OCI-LY7 (cell line): ENCODE measurements at regions not wholly inside any gene's neighbourhood (a gene's known extent, or its start where the extent isn't known, plus 50 kb on each side); places are given as distances from the start of the nearest gene placed in this dataset.
A peak's percentile ranks its signal among the peaks of the same experiment; 100 is the strongest.
"Not testable (repeated sequence)": the region's sequence is repeated elsewhere in the genome, so short reads cannot be mapped to it uniquely, and the experiment has no call there.

Experiments
- BruUV-seq: library from RNA; stranded (reverse); fragments of 400-500 nt; replicated peaks from 2 replicates; lab custom pipeline; 2021; lab: Mats Ljungman, UMichigan
- CTCF ChIA-PET: fragments of 300-600 bp; sonication (Branson Sonifier 250); formaldehyde crosslinking; loops from one replicate; lab custom pipeline; 2022; ENCODE audit warnings: antibody characterized with exemption; ENCODE audit not compliant: unreplicated experiment; lab: Charles Lee
- POLR2A ChIA-PET: fragments of 300-600 bp; sonication (Branson Sonifier 250); formaldehyde crosslinking; loops from one replicate; lab custom pipeline; 2022; ENCODE audit warnings: antibody characterized with exemption; lab: Charles Lee
- DNase-seq: peaks from one replicate; pipeline ENCODE4 v3.0.0-alpha.2; 2015; ENCODE audit warnings: low spot score
- H2AFZ ChIP-seq: fragments of 200-600 bp; sonication (generic), shearing (Covaris generic); 2 replicates; pipeline ENCODE4 v1.6.1; 2014; ENCODE audit warnings: mild to moderate bottlenecking, antibody characterized with exemption, low read length, moderate library complexity
- H3K27ac ChIP-seq: fragments of 200-600 bp; sonication (generic); 2 replicates; pipeline ENCODE4 v1.5.1; 2014; ENCODE audit warnings: mixed run types, low read depth, mild to moderate bottlenecking, moderate library complexity, low read length, inconsistent platforms; ENCODE audit not compliant: poor library complexity, severe bottlenecking
- H3K36me3 ChIP-seq: fragments of 200-600 bp; sonication (generic); 2 replicates; pipeline ENCODE4 v1.6.1; 2014; ENCODE audit warnings: mild to moderate bottlenecking, antibody characterized with exemption, low read length, moderate library complexity, mixed read lengths; ENCODE audit not compliant: insufficient read depth
- H3K4me1 ChIP-seq: fragments of 200-600 bp; sonication (generic); 2 replicates; pipeline ENCODE4 v1.5.1; 2014; ENCODE audit warnings: mild to moderate bottlenecking, low read length; ENCODE audit not compliant: insufficient read depth, poor library complexity, severe bottlenecking
- H3K4me2 ChIP-seq: fragments of 200-600 bp; sonication (generic); 2 replicates; pipeline ENCODE4 v1.6.1; 2014; ENCODE audit warnings: mild to moderate bottlenecking, low read length
- H3K4me3 ChIP-seq: fragments of 200-600 bp; sonication (generic); 2 replicates; pipeline ENCODE4 v1.5.1; 2014; ENCODE audit warnings: mild to moderate bottlenecking, low read depth, low read length; ENCODE audit not compliant: poor library complexity, severe bottlenecking
- H3K79me2 ChIP-seq: fragments of 200-600 bp; sonication (generic); 2 replicates; pipeline ENCODE4 v1.6.1; 2016; ENCODE audit warnings: low read depth, mild to moderate bottlenecking, low read length, moderate library complexity, mixed read lengths; ENCODE audit not compliant: insufficient read depth
- H3K9me2 ChIP-seq: fragments of 200-600 bp; sonication (generic); 2 replicates; pipeline ENCODE4 v1.6.1; 2016; ENCODE audit warnings: mild to moderate bottlenecking, low read length, mixed read lengths; ENCODE audit not compliant: insufficient read depth
- H3K9me3 ChIP-seq: fragments of 200-600 bp; sonication (generic); 2 replicates; pipeline ENCODE4 v1.6.1; 2014; ENCODE audit warnings: mild to moderate bottlenecking, mixed run types, low read length, mixed read lengths
- H4K20me1 ChIP-seq: fragments of 200-600 bp; sonication (generic); 2 replicates; pipeline ENCODE4 v1.6.1; 2014; ENCODE audit warnings: mild to moderate bottlenecking, antibody characterized with exemption, low read length, moderate library complexity, mixed read lengths; ENCODE audit not compliant: insufficient read depth
- CTCF ChIP-seq: fragments of 200-600 bp; sonication (generic); conservative IDR thresholded peaks from 2 replicates; pipeline ENCODE4 v1.5.1; 2014; ENCODE audit warnings: mild to moderate bottlenecking, antibody characterized with exemption, low read length, moderate library complexity, mixed read lengths
- intact Hi-C: fragments of 100-400 bp; cut with micrococcal nuclease; formaldehyde crosslinking; loops from one replicate; pipeline ENCODE4 v1.10.0; 2022; ENCODE audit not compliant: unreplicated experiment

DNA sequence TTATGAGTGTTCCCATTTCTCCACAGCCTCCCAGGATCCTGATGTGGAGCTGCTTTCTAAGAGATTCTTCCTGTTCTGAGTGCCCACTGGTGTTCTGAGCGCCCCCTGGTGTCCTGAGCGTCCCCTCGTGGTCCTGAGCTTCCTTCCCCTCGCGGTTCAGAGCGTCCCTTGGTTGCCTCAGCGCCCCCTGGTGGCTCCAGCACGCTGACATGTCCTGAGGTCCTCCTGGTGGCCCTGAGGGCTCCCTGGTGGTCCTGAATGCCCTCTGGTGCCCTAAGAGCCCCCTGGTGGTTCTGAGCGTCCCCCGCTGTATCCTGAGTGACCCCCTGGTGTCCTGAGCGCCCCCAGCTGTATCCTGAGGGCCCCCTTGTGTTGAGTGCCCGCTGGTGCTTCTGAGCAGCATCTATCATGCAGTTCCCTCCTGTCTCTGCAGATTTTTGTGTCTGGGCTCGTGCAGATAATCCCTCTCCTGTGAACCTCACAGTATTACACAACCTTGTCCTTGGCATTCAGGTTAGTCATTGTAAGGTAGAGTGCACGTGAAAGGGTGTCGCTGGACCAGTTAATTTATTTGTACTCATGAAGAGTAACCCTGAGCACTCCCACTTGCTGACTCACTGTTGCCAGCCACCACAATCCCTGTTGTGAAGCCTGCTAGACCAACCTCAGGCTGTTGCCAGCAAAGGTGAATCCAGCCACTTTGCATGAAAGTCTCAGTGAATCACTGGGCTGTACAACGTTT is 1214.9 kb downstream of the TMEM121 start:
- Histone ChIP-seq H2AFZ (peak overlapping the region; percentile 35; the same call in 1 of the 2 replicates), H3K4me2 (peak overlapping the region; percentile 39; the same call in 1 of the 2 replicates), H3K27ac (peak overlapping the region; percentile 62), H3K4me1 (peaks cover 27% of the 10 kb centered on the region)
- H3K9me3 ChIP-seq, H3K36me3 ChIP-seq, H3K4me3 ChIP-seq, BruUV-seq, intact Hi-C loops, H3K79me2 ChIP-seq, H3K9me2 ChIP-seq, H4K20me1 ChIP-seq: not testable (repeated sequence)
- peak; percentile 79 for DNase-seq
- TF ChIP-seq CTCF = peak; percentile 74
- POLR2A ChIA-PET = interaction anchor here (0.6 kb wide), 1 partner anchor 80 kb away, joined by 3 read pairs; no protein-coding TSS in a partner anchor
- CTCF ChIA-PET = interaction anchor here (0.6 to 0.7 kb wide), 2 partner anchors 12 to 36 kb away, joined by 4 to 5 read pairs; no protein-coding TSS in a partner anchor

- H3K9me2 ChIP-seq, H2AFZ ChIP-seq, H3K36me3 ChIP-seq, CTCF ChIA-PET, H3K9me3 ChIP-seq, intact Hi-C loops, H4K20me1 ChIP-seq, H3K79me2 ChIP-seq: not testable (repeated sequence)
- Histone ChIP-seq H3K27ac (peak overlapping the region; percentile 88), H3K4me3 (peak overlapping the region; percentile 51), H3K4me2 (peak overlapping the region; percentile 62), H3K4me1 (peaks cover 25% of the 10 kb centered on the region)
- POLR2A ChIA-PET = interaction anchor here (0.8 kb wide), 1 partner anchor 15 kb away, joined by 3 read pairs; no protein-coding TSS in a partner anchor
- peak; percentile 60 for DNase-seq
- TSS peak; percentile 95 for BruUV-seq
Observed at GRCh38 chr14:106745016-106745767, 1218.8 kb downstream of the TMEM121 start.

DNA sequence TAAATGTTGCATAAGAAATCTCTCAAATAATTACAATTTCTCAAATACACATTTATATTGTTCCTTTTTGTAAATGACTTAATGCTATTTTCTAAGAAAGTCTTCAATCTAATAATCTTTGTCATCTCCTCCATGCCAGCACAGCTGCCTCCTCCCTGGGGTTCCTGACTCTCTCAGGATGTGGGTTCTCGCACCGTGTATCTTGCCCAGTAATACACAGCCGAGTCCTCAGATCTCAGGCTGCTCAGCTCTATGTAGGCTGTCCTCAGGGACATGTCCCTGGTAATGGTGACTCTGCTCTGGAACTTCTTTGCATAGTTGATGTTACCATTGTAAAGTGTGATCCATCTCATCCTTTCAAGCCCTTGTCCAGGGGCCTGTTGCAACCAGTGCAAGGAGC is 1223.7 kb downstream of the TMEM121 start:
- POLR2A ChIA-PET, H2AFZ ChIP-seq, H3K27ac ChIP-seq, H3K9me2 ChIP-seq, H3K36me3 ChIP-seq, intact Hi-C loops, BruUV-seq, H3K9me3 ChIP-seq, CTCF ChIA-PET, H3K4me2 ChIP-seq, H4K20me1 ChIP-seq, DNase-seq, H3K79me2 ChIP-seq, H3K4me3 ChIP-seq: not testable (repeated sequence)
- peaks cover 12% of the 10 kb centered on the region for H3K4me1 ChIP-seq
